H1 (cell line): ENCODE measurements at regions not wholly inside any gene's neighbourhood (a gene's known extent, or its start where the extent isn't known, plus 50 kb on each side); places are given as distances from the start of the nearest gene placed in this dataset.

Experiments
- CTCF ChIA-PET: fragments of 300-600 bp; sonication (Branson Sonifier 250); formaldehyde crosslinking; loops from one replicate; lab custom pipeline; 2021; ENCODE audit not compliant: partially characterized antibody; lab: Charles Lee
- POLR2A ChIA-PET: fragments of 300-600 bp; sonication (Branson Sonifier 250); formaldehyde crosslinking; loops from one replicate; lab custom pipeline; 2021; ENCODE audit warnings: inconsistent platforms; ENCODE audit not compliant: partially characterized antibody; lab: Charles Lee
- DNase-seq, 2 experiments: peaks; one replicate each; pipeline versions ENCODE4 v3.0.0 to v3.0.0-alpha.2; 2010 to 2022; ENCODE audit warnings: low spot score in 2 of 2, low read depth in 1 of 2, mixed read lengths in 1 of 2
- FAIRE-seq: peaks from 2 replicates; lab custom pipeline; 2011; peaks lifted over from hg19 to GRCh38; lab: Jason Lieb, UNC
- H2AFZ ChIP-seq: 2 replicates; pipeline ENCODE4 v1.8.1; 2012; ENCODE audit warnings: low read length, inconsistent platforms
- H2AK5ac ChIP-seq: 2 replicates; pipeline ENCODE4 v1.6.1; 2013; ENCODE audit warnings: low read depth, low read length
- H2BK120ac ChIP-seq: replicated peaks from 2 replicates; pipeline ENCODE3; 2013; ENCODE audit warnings: low read depth, low read length, inconsistent platforms
- H2BK12ac ChIP-seq: 2 replicates; pipeline ENCODE4 v1.6.1; 2013; ENCODE audit warnings: low read depth, low read length
- H2BK15ac ChIP-seq: 2 replicates; pipeline ENCODE4 v1.6.1; 2013; ENCODE audit warnings: low read length
- H2BK20ac ChIP-seq: 2 replicates; pipeline ENCODE4 v1.6.1; 2013; ENCODE audit warnings: low read length
- H2BK5ac ChIP-seq: 2 replicates; pipeline ENCODE4 v1.6.1; 2013; ENCODE audit warnings: low read depth, low read length
- H3K14ac ChIP-seq: 2 replicates; pipeline ENCODE4 v1.6.1; 2013; ENCODE audit warnings: inconsistent platforms; ENCODE audit not compliant: insufficient read length
- H3K18ac ChIP-seq: 2 replicates; pipeline ENCODE4 v1.6.1; 2013; ENCODE audit warnings: low read length; ENCODE audit errors: extremely low read depth
- H3K23ac ChIP-seq: 2 replicates; pipeline ENCODE4 v1.6.1; 2013; ENCODE audit warnings: inconsistent platforms; ENCODE audit not compliant: insufficient read length
- H3K23me2 ChIP-seq: 2 replicates; pipeline ENCODE4 v1.6.1; 2013; ENCODE audit warnings: low read depth, low read length
- H3K27ac ChIP-seq: 2 replicates; pipeline ENCODE4 v1.6.1; 2011; ENCODE audit warnings: low read depth, low read length, inconsistent platforms
- H3K27me3 ChIP-seq, 4 experiments: replicated peaks in 1 of 4; 1 replicate in 1 of 4; 2 replicates in 3 of 4; pipeline versions ENCODE4 v1.6.1 to v1.8.1; 2011 to 2013; ENCODE audit warnings: low read length in 3 of 4, mild to moderate bottlenecking in 3 of 4, inconsistent platforms in 2 of 4, mixed read lengths in 2 of 4, moderate library complexity in 1 of 4; ENCODE audit not compliant: control insufficient read depth in 3 of 4, insufficient read depth in 3 of 4; ENCODE audit errors: extremely low read depth in 1 of 4
- H3K36me3 ChIP-seq, 4 experiments: 2 replicates each; pipeline versions ENCODE4 v1.6.1 to v1.8.1; 2011 to 2013; ENCODE audit warnings: mild to moderate bottlenecking in 4 of 4, low read length in 3 of 4, moderate library complexity in 2 of 4, control low read depth in 1 of 4, inconsistent platforms in 1 of 4; ENCODE audit not compliant: insufficient read depth in 4 of 4, control insufficient read depth in 2 of 4
- H3K4ac ChIP-seq: replicated peaks from 2 replicates; pipeline ENCODE3; 2013; ENCODE audit warnings: low read length, low read depth, mixed read lengths, inconsistent platforms; ENCODE audit not compliant: insufficient read length
- H3K4me1 ChIP-seq, 4 experiments: replicated peaks in 1 of 4; 1 replicate in 1 of 4; 2 replicates in 3 of 4; pipeline versions ENCODE4 v1.6.1 to v1.8.1; 2011 to 2013; ENCODE audit warnings: low read length in 3 of 4, inconsistent platforms in 2 of 4, mixed read lengths in 1 of 4; ENCODE audit not compliant: insufficient read depth in 4 of 4, control insufficient read depth in 3 of 4
- H3K4me2 ChIP-seq, 2 experiments: 2 replicates each; pipeline versions ENCODE4 v1.6.1 to v1.8.1; 2011 to 2013; ENCODE audit warnings: low read depth in 2 of 2, low read length in 2 of 2, control low read depth in 1 of 2, inconsistent platforms in 1 of 2, mild to moderate bottlenecking in 1 of 2; ENCODE audit not compliant: insufficient read depth in 1 of 2
- H3K4me3 ChIP-seq, 4 experiments: fragments of 200-600, 300-600 bp in 1 of 4; sonication (generic), shearing (Covaris generic), sonication (Bioruptor Twin) in 1 of 4; 2 replicates each; pipeline versions ENCODE4 v1.5.1 to v1.8.1; 2011 to 2016; ENCODE audit warnings: low read length in 4 of 4, low read depth in 3 of 4, control low read depth in 2 of 4, inconsistent platforms in 2 of 4, mild to moderate bottlenecking in 2 of 4, mixed read lengths in 1 of 4, moderate library complexity in 1 of 4; ENCODE audit not compliant: insufficient read depth in 2 of 4; ENCODE audit errors: extremely low read depth in 1 of 4
- H3K56ac ChIP-seq: replicated peaks from 2 replicates; pipeline ENCODE3; 2013; ENCODE audit warnings: low read depth, mild to moderate bottlenecking, mixed read lengths, low read length, inconsistent platforms; ENCODE audit not compliant: insufficient read length
- H3K79me1 ChIP-seq: 2 replicates; pipeline ENCODE4 v1.6.1; 2013; ENCODE audit warnings: low read depth, low read length, control low read depth
- H3K79me2 ChIP-seq, 2 experiments: 2 replicates each; pipeline versions ENCODE4 v1.6.1 to v1.8.1; 2012 to 2013; ENCODE audit warnings: low read length in 2 of 2, mild to moderate bottlenecking in 2 of 2, inconsistent platforms in 1 of 2; ENCODE audit not compliant: insufficient read depth in 2 of 2, control insufficient read depth in 1 of 2
- H3K9ac ChIP-seq, 4 experiments: replicated peaks in 1 of 4; 1 replicate in 1 of 4; 2 replicates in 3 of 4; pipeline versions ENCODE4 v1.6.1 to v1.8.1; 2011 to 2013; ENCODE audit warnings: low read depth in 3 of 4, low read length in 3 of 4, control low read depth in 2 of 4, mild to moderate bottlenecking in 2 of 4, moderate library complexity in 2 of 4, inconsistent platforms in 1 of 4; ENCODE audit errors: extremely low read depth in 1 of 4
- H3K9me3 ChIP-seq, 2 experiments: 2 replicates each; pipeline versions ENCODE4 v1.6.1 to v1.8.1; 2012 to 2013; ENCODE audit warnings: mild to moderate bottlenecking in 2 of 2, moderate library complexity in 2 of 2, control low read depth in 1 of 2, inconsistent platforms in 1 of 2, low read depth in 1 of 2, low read length in 1 of 2, mixed read lengths in 1 of 2; ENCODE audit not compliant: insufficient read depth in 2 of 2
- H4K20me1 ChIP-seq, 2 experiments: replicated peaks in 1 of 2; 2 replicates each; pipeline versions ENCODE3 to v1.8.1; 2011 to 2013; ENCODE audit warnings: inconsistent platforms in 2 of 2, low read length in 2 of 2, mild to moderate bottlenecking in 1 of 2; ENCODE audit not compliant: insufficient read depth in 2 of 2, control insufficient read depth in 1 of 2
- H4K5ac ChIP-seq: 2 replicates; pipeline ENCODE4 v1.6.1; 2013; ENCODE audit warnings: low read length, low read depth, mixed read lengths, inconsistent platforms; ENCODE audit not compliant: insufficient read length
- H4K8ac ChIP-seq: 2 replicates; pipeline ENCODE4 v1.8.0; 2013; ENCODE audit warnings: mild to moderate bottlenecking, moderate library complexity, low read length, inconsistent platforms; ENCODE audit not compliant: insufficient read depth; ENCODE audit errors: extremely low read depth
- H4K91ac ChIP-seq: replicated peaks from 2 replicates; pipeline ENCODE3; 2013; ENCODE audit warnings: low read length, mixed read lengths, inconsistent platforms; ENCODE audit not compliant: insufficient read length
- CHD1 ChIP-seq: IDR thresholded peaks from 2 replicates; pipeline ENCODE4 v1.6.1; 2012; ENCODE audit warnings: low read depth, low read length, improper control_type of control experiment
- CREB1 ChIP-seq: IDR thresholded peaks from 2 replicates; pipeline ENCODE4 v1.6.1; 2012; ENCODE audit warnings: inconsistent platforms
- FOSL1 ChIP-seq: IDR thresholded peaks from 2 replicates; pipeline ENCODE4 v1.6.1; 2011; ENCODE audit warnings: mild to moderate bottlenecking, low read depth, low read length, moderate library complexity; ENCODE audit not compliant: insufficient read depth
- HDAC6 ChIP-seq: IDR thresholded peaks from one replicate; pipeline ENCODE4 v1.7.1; 2012; ENCODE audit warnings: low read depth, mild to moderate bottlenecking, inconsistent platforms, low read length, moderate library complexity
- MAFK ChIP-seq: IDR thresholded peaks from 2 replicates; pipeline ENCODE4 v1.6.1; 2012; ENCODE audit warnings: low read depth, mild to moderate bottlenecking, improper control_type of control experiment, low read length
- SRF ChIP-seq: IDR thresholded peaks from 2 replicates; pipeline ENCODE4 v1.6.1; 2011; ENCODE audit warnings: mild to moderate bottlenecking, low read depth, low read length, moderate library complexity
- WGBS, 2 experiments: shearing (Covaris generic) in 1 of 2; methylation state at CpG; one replicate each; pipeline versions ENCODE4 v1.1.6 to v1.1.7; 2013 to 2015; ENCODE audit warnings: low lambda C conversion rate in 2 of 2, mixed read lengths in 2 of 2, inconsistent platforms in 1 of 2, low coverage in 1 of 2, missing lambda C conversion rate in 1 of 2; ENCODE audit not compliant: insufficient replicate concordance in 2 of 2, insufficient coverage in 1 of 2, insufficient read length in 1 of 2; ENCODE audit errors: extremely low coverage in 1 of 2, missing lambda C conversion rate in 1 of 2; 5-methylcytosine and 5-hydroxymethylcytosine counted together

GRCh38 chr10:131034451-131034850, 277.1 kb downstream of the TCERG1L start:
- Histone ChIP-seq H3K9me3 (no peaks in the 10 kb centered on the region), H3K18ac (no peak overlapping the region), H4K20me1 (no peaks in the 10 kb centered on the region), H3K4ac (no peak overlapping the region), H3K79me1 (no peaks in the 10 kb centered on the region), H2BK20ac (no peak overlapping the region), H3K4me3 (no peak overlapping the region), H3K27ac (no peak overlapping the region), H3K23ac (no peak overlapping the region), H4K8ac (no peak overlapping the region; the same call in 1 of the 2 replicates), H3K79me2 (no peaks in the 10 kb centered on the region), H4K5ac (no peak overlapping the region), H3K36me3 (no peaks in the 10 kb centered on the region), H3K27me3 (peaks cover 0 to 3% (median 0%) of the 10 kb centered on the region in 4 experiments; a peak in 2 of 7 replicates), H3K4me1 (peaks cover 0 to 5% (median 0%) of the 10 kb centered on the region in 4 experiments; a peak in 2 of 7 replicates), H2BK12ac (0 out of 2 replicates have a peak overlapping the region, but pooled peaks have one; percentile 7), H3K4me2 (no peak overlapping the region), H3K9ac (no peak overlapping the region), H3K56ac (no peak overlapping the region), H3K23me2 (no peaks in the 10 kb centered on the region), H3K14ac (no peak overlapping the region), H2AK5ac (no peak overlapping the region), H4K91ac (no peak overlapping the region), H2BK15ac (no peak overlapping the region), H2BK5ac (no peak overlapping the region), H2BK120ac (no peak overlapping the region), H2AFZ (no peak overlapping the region)
- no peak for TF ChIP-seq CREB1
- TF ChIP-seq SRF: no peak
- TF ChIP-seq HDAC6: no peak
- no peak for TF ChIP-seq CHD1
- TF ChIP-seq FOSL1: no peak
- no peak for TF ChIP-seq MAFK
- ChIA-PET CTCF (no interaction called here), POLR2A (no interaction called here)
- no peak for FAIRE-seq
- DNase-seq: no peak
- 95% methylated on average over 8 of the region's 8 CpGs; no CpG with 5 or more reads in 1 of the 2 experiments for WGBS, 2 experiments
